ENCODE measurements at regions not wholly inside any gene's neighbourhood (a gene's known extent, or its start where the extent isn't known, plus 50 kb on each side); places are given as distances from the start of the nearest gene placed in this dataset.

DNA sequence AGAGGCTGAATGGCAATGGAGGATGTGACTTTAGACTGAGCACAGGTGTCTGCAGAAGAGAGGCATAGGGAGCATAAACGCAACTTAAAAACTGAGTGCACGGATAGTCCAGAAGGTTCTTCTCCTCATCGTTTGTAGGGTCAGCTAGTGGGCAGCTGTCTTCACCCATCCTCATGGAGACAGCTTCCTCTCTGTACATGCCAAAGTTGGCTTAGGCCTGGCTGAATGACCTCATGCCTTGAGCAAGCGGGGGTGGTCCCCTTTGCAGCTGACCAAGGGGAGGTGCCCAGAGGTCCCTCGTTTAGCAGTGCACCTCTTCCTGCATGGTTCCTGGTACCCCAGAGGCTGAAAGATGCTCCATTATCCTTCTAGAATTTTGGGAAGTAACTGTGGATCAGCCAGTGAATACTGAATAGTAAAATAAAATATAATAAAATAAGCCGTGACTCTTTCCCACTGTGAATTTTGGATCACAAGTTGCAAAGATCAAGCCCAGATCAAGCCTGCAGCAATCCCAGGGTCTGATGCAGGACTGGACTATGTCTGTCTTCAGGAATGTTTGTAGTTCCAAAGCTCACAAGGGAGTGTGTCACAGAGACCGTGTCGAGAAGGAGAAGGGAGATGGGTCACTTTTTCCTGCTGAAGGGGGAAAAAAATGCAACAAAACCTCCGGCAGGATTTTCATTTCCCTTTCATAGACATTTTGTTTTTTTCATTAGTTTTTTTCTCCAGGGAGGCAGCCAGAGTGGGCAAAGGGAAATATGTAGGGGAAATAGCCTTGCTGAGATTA, 295.3 kb upstream of the MKI67 start:
- peak; percentile 25 to 60 (median 36) for DNase-seq

DNA sequence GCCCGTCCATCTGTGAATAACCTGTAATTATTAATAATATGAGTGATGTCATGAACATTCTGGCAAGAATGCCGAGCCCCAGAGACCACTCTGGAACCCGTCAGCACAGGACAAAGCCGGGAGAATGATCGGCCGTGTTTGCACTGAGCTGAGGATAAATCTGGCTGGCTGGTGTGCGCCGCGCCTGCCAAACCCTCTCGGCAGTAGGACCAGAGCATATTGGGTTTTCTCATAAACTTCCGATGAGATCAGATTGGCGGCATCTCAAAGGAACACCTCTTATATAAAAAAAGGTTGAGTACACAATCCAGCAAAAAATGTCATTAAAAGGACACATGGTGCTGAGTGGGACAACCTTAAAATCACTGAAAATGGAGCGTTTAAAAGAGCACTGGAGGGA, 296.0 kb upstream of the MKI67 start:
- DNase-seq = peak in 2 of 3 donors; percentile 52 to 76

DNA sequence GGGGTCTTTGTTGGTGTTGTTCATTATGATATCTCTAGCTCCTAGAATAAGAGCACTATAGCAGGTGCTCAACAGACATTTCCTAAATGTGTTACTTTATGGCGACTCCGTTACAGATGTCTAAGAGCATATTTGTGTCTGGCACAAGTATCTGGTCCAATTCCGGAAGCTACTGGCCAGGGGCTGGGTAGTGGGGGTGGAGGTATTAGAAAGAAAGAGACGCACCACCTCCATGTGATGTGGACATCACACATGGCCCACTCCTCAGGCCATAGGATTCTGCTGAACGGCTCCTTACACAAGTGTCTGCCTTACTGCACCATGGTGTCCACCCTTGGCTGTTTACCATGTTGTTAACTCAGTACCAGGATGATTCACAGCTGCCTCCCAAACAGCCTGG, 296.8 kb upstream of the MKI67 start:
- no peak for DNase-seq

DNA sequence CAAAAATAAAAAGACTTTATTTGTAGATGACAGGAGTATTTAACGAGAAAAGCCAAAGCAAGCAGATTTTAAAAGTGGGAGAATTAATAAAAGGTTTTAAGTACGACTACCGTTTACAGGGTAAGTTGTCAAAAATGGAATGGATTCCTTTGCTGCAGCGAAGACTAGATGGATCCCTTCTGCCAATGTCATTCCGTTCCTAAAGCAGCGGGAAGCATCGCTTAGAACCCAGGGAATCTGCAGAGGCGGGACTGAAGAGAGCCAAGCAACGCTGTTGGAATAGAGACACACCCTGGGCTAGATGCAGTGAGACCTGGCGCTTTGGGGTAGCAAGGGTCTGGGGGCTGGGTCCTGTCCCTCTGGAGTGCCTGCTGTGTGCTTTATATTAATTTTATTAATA, 303.1 kb upstream of the MKI67 start:
- no peak for DNase-seq

- peak in 1 of 3 donors; percentile 30 for DNase-seq
Observed at GRCh38 chr10:128429835-128430513, 303.8 kb upstream of the MKI67 start.

- DNase-seq = peak in 1 of 3 donors; percentile 11
Observed at GRCh38 chr10:128431083-128431482, 304.9 kb upstream of the MKI67 start.

- DNase-seq = no peak
Observed at GRCh38 chr10:128431506-128431905, 305.3 kb upstream of the MKI67 start.

GRCh38 chr10:128432011-128432410, 305.8 kb upstream of the MKI67 start:
- DNase-seq = peak in 1 of 3 donors; percentile 17

DNA sequence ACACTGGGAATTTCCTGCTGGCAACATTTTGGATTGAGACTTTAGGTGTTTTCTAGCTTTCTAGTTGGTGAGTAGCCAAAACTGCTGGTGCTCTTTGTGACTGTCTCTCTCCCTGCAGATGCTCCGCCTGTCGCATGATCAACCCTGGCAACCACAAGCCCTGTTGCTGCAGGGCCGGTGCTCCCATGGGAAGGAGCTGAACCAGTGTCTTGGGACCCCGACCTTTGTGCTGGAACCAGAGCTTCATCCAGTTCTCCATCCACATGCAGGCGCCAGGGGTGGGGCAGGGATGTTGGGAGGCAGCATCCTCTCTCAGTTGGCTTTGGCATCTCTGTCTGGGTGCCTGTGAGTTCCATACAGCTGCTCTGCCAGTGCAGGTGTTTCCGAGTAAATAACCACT, 306.2 kb upstream of the MKI67 start:
- no peak for DNase-seq

GRCh38 chr10:128435811-128436210, 309.6 kb upstream of the MKI67 start:
- DNase-seq = no peak

- no peak for DNase-seq
Observed at GRCh38 chr10:128437786-128438345, 311.6 kb upstream of the MKI67 start.

DNA sequence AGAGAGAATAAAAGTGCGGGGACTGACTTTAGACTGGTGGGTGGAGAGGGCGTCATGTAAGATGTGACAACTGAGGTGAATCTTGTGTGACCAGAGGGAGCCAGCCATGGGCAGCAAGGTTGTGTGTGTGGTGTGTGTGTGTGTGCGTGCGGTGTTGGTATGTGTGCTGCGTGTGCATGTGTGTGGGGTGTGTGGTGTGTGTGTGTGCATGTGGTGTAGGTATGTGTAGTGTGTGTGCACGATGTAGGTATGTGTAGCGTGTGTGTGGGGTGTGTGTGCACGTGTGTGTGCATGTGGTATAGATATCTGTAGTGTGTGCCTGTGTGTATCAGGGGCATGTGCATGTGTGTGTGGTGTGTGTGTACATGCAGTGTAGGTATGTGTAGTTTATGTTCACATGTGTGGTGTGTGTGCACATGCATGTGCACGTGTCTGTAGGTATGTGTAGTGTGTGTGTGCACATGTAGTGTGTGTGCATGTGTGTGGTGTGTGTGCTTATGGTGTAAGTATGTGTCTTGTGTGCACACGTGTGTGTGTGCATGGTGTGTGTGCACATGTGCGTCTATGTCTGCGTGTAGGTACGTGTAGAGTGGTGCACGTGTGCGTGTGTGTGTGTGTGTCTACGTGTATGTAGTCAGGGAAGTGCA, 312.3 kb upstream of the MKI67 start:
- no peak for DNase-seq

GRCh38 chr10:128440513-128441160, 314.4 kb upstream of the MKI67 start:
- DNase-seq = no peak

DNA sequence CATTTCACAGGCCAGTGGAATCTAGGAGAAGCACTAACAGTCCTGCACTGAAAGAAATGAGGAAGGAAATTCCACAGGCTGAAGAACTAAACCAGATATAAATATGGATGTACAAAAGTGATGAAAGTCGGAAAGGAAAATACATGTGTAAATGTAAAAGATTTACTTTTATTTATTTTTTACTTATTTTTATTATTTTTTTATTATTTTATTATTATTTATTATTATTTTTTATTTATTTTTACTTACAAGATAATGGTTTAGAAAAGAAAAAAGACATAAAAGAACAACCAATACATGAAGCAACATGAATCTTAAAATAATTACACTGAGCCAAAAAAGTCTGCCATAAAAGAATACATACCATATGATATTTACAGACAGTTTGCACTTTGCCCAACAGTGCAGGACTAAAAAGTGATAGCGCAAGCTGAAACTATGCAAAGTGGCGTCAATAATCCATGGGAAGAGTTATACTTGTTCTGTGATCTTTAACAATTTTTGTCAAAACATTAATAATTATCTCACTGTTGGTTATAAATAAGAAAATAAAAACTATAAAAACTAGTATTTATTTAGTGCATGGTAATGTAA, 317.8 kb upstream of the MKI67 start:
- DNase-seq = no peak

- no peak for DNase-seq
Observed at GRCh38 chr10:128448796-128449195, 322.6 kb upstream of the MKI67 start.

GRCh38 chr10:128451879-128452278, 325.7 kb upstream of the MKI67 start:
- DNase-seq = no peak

- no peak for DNase-seq
Observed at GRCh38 chr10:128456271-128456670, 330.0 kb upstream of the MKI67 start.

- no peak for DNase-seq
Observed at GRCh38 chr10:128457136-128457535, 330.9 kb upstream of the MKI67 start.

GRCh38 chr10:128461991-128462390, 335.8 kb upstream of the MKI67 start:
- no peak for DNase-seq

DNA sequence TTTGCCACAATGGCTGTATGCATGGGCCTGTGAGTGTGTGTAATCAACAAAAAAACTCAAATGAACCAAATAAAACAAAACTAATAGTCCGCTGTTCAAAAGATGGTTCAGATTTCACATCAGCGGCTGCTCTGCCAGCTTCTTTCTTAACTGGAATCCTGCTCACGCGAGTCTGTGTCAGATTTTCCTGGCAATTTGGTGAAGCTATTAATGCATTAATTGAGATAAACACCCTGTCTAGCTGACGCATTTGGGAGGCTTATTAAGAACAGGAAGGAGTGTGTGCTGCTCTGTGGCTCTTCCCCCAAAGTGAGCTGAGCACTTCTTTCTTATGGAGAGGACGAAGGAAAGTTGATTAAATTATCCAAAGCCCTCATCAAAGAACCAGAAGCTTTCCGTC, 336.6 kb upstream of the MKI67 start:
- DNase-seq = peak in 1 of 3 donors; percentile 4

- DNase-seq = peak; percentile 7 to 68 (median 39)
Observed at GRCh38 chr10:128463991-128464760, 338.0 kb upstream of the MKI67 start.

Data from muscle of back (tissue), 3 donors.